ENCODE measurements at regions not wholly inside any gene's neighbourhood (a gene's known extent, or its start where the extent isn't known, plus 50 kb on each side); places are given as distances from the start of the nearest gene placed in this dataset.

DNA sequence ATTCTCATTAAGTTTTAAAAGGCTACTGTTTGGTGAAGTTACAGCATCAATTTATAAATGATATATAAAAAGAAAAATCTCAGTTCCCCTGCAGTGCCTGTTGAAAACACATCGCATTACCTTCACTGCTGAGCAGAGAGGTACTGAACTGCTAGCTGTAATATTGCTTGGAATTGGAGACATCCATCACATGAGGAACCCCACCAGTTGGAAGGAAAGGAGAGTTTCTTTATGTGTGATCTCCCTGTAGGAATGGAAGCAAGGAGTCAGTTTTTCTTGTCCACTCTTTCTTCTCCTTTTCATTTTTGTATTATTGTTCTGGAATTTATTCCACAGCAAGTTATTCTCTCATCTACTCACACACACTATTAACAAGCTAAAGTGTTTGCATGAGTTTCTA is 1586.0 kb upstream of the PRR20A start:
- Histone ChIP-seq H3K9me2 (ENCODE audit: insufficient read depth, low read length) (no peaks in the 10 kb centered on the region), H3K27ac (ENCODE audit: low read depth, low read length, poor library complexity, severe bottlenecking) (no peak overlapping the region), H3K4me1 (ENCODE audit: insufficient read depth, low read length, poor library complexity, severe bottlenecking) (no peaks in the 10 kb centered on the region), H4K20me1 (ENCODE audit: insufficient read depth, low read length) (no peaks in the 10 kb centered on the region), H3K9me3 (ENCODE audit: low read length) (0 out of 2 replicates have a peak, but pooled peaks cover 9% of the 10 kb centered on the region), H3K79me2 (ENCODE audit: insufficient read depth, low read depth, low read length) (no peaks in the 10 kb centered on the region), H2AFZ (ENCODE audit: low read length) (no peak overlapping the region), H3K4me3 (ENCODE audit: low read depth, low read length, poor library complexity, severe bottlenecking) (no peak overlapping the region), H3K4me2 (ENCODE audit: low read length) (no peak overlapping the region), H3K36me3 (ENCODE audit: insufficient read depth, low read length) (no peaks in the 10 kb centered on the region)
- no peak for DNase-seq (ENCODE audit: low spot score)
- CTCF ChIA-PET (ENCODE audit: unreplicated experiment) = no interaction called here
- no TSS peak for BruUV-seq (replicated peaks)
- TF ChIP-seq, protein P1, sequence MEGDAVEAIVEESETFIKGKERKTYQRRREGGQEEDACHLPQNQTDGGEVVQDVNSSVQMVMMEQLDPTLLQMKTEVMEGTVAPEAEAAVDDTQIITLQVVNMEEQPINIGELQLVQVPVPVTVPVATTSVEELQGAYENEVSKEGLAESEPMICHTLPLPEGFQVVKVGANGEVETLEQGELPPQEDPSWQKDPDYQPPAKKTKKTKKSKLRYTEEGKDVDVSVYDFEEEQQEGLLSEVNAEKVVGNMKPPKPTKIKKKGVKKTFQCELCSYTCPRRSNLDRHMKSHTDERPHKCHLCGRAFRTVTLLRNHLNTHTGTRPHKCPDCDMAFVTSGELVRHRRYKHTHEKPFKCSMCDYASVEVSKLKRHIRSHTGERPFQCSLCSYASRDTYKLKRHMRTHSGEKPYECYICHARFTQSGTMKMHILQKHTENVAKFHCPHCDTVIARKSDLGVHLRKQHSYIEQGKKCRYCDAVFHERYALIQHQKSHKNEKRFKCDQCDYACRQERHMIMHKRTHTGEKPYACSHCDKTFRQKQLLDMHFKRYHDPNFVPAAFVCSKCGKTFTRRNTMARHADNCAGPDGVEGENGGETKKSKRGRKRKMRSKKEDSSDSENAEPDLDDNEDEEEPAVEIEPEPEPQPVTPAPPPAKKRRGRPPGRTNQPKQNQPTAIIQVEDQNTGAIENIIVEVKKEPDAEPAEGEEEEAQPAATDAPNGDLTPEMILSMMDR (conservative IDR thresholded peaks at IDR 0.05; ENCODE audit: low read length) = no peak
- no peak for TF ChIP-seq EZH2phosphoT487 (IDR thresholded peaks at IDR 0.05; ENCODE audit: borderline replicate concordance, low read depth, low read length)
- intact Hi-C loops (cut with micrococcal nuclease; ENCODE audit: unreplicated experiment) = no loop called here
- POLR2A ChIA-PET = no interaction called here

DNA sequence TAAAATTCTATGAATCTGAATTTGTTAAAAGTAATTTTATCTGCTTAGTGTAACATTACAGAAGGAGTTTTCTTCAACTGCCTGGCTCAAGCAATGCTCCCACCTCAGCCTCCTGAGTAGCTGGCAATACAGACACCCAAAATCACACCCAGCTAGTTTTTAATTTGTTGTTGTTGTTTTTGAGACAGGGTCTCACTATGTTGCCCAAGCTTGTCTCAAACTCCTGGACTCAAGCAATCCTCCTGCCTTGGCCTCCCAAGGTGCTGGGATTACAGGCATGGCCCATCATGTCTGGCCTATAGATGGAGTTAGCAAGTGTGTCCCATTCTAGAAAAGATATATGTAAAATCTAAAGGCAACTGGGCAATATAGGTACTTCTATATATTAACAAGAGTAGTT is 1580.4 kb upstream of the PRR20A start:
- TF ChIP-seq, protein P1 (conservative IDR thresholded peaks at IDR 0.05; ENCODE audit: low read length) = no peak
- no peak for TF ChIP-seq EZH2phosphoT487 (IDR thresholded peaks at IDR 0.05; ENCODE audit: borderline replicate concordance, low read depth, low read length)
- ChIA-PET POLR2A (no interaction called here), CTCF (ENCODE audit: unreplicated experiment) (no interaction called here)
- BruUV-seq (replicated peaks) = no TSS peak
- H3K36me3 ChIP-seq (ENCODE audit: insufficient read depth, low read length) = no peaks in the 10 kb centered on the region
- no peaks in the 10 kb centered on the region for H3K9me3 ChIP-seq (ENCODE audit: low read length)
- H3K4me1 ChIP-seq (ENCODE audit: insufficient read depth, low read length, poor library complexity, severe bottlenecking) = no peaks in the 10 kb centered on the region
- H3K9me2 ChIP-seq (ENCODE audit: insufficient read depth, low read length) = no peaks in the 10 kb centered on the region
- H2AFZ ChIP-seq (ENCODE audit: low read length) = no peak overlapping the region
- H3K4me2 ChIP-seq (ENCODE audit: low read length) = no peak overlapping the region
- no peak overlapping the region for H3K4me3 ChIP-seq (ENCODE audit: low read depth, low read length, poor library complexity, severe bottlenecking)
- intact Hi-C loops (cut with micrococcal nuclease; ENCODE audit: unreplicated experiment) = no loop called here
- no peaks in the 10 kb centered on the region for H4K20me1 ChIP-seq (ENCODE audit: insufficient read depth, low read length)
- no peak for DNase-seq (ENCODE audit: low spot score)
- H3K27ac ChIP-seq (ENCODE audit: low read depth, low read length, poor library complexity, severe bottlenecking) = no peak overlapping the region
- H3K79me2 ChIP-seq (ENCODE audit: insufficient read depth, low read depth, low read length) = no peaks in the 10 kb centered on the region

DNA sequence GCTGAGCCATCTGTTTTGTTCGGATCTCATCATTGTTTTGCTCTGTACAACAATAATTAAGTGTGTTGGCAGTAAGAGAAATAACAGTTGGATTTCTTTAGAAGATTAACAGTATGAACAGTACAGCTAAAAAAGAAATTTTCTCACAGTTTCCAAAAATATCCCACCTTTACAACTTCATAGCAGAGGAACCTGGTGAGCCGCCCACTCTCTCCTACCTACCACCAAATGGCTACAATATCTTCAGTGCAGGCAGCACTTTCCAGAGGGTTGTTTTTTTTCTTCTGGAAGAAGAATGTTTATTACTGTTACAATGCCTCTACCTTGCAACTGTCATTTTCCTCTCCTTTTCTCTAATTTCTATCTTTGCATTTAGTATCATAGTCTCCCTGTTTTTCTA is 1577.5 kb upstream of the PRR20A start:
- Histone ChIP-seq H4K20me1 (ENCODE audit: insufficient read depth, low read length) (no peaks in the 10 kb centered on the region), H3K79me2 (ENCODE audit: insufficient read depth, low read depth, low read length) (no peaks in the 10 kb centered on the region), H3K9me3 (ENCODE audit: low read length) (no peaks in the 10 kb centered on the region), H3K4me2 (ENCODE audit: low read length) (no peak overlapping the region), H3K4me3 (ENCODE audit: low read depth, low read length, poor library complexity, severe bottlenecking) (no peak overlapping the region), H2AFZ (ENCODE audit: low read length) (no peak overlapping the region), H3K9me2 (ENCODE audit: insufficient read depth, low read length) (no peaks in the 10 kb centered on the region), H3K4me1 (ENCODE audit: insufficient read depth, low read length, poor library complexity, severe bottlenecking) (no peaks in the 10 kb centered on the region), H3K27ac (ENCODE audit: low read depth, low read length, poor library complexity, severe bottlenecking) (no peak overlapping the region), H3K36me3 (ENCODE audit: insufficient read depth, low read length) (no peaks in the 10 kb centered on the region)
- CTCF ChIA-PET (ENCODE audit: unreplicated experiment) = no interaction called here
- no TSS peak for BruUV-seq (replicated peaks)
- no peak for DNase-seq (ENCODE audit: low spot score)
- POLR2A ChIA-PET = no interaction called here
- TF ChIP-seq, protein P1 (conservative IDR thresholded peaks at IDR 0.05; ENCODE audit: low read length) = no peak
- no peak for TF ChIP-seq EZH2phosphoT487 (IDR thresholded peaks at IDR 0.05; ENCODE audit: borderline replicate concordance, low read depth, low read length)
- intact Hi-C loops (cut with micrococcal nuclease; ENCODE audit: unreplicated experiment) = no loop called here
